Activated CD8-positive, alpha-beta T cell treated with anti-CD3 and anti-CD28 coated beads, Interleukin-2, amount 10 ng/mL, durations not matched to agents 7 days and 5 days (primary cell): ENCODE measurements at regions not wholly inside any gene's neighbourhood (a gene's known extent, or its start where the extent isn't known, plus 50 kb on each side); places are given as distances from the start of the nearest gene placed in this dataset.
"Not testable (repeated sequence)": the region's sequence is repeated elsewhere in the genome, so short reads cannot be mapped to it uniquely, and the experiment has no call there.

Experiments used
- ATAC-seq: fragments of 150-1000 bp; cut with Tn5 transposase; one replicate; pipeline ENCODE4 v1.10.0; 2021; ENCODE audit warnings: moderate library complexity
- CTCF ChIA-PET: fragments of 350-600 bp; sonication (Branson Sonifier 250); formaldehyde crosslinking; loops from one replicate; lab custom pipeline; 2021; ENCODE audit warnings: antibody characterized with exemption; lab: Charles Lee
- POLR2A ChIA-PET: fragments of 350-600 bp; sonication (Branson Sonifier 250); formaldehyde crosslinking; loops from one replicate; lab custom pipeline; 2021; ENCODE audit warnings: antibody characterized with exemption; lab: Charles Lee
- DNase-seq: peaks from one replicate; pipeline ENCODE4 v3.0.0-alpha.2; 2020
- H3K27ac Mint-ChIP-seq: one replicate; pipeline ENCODE4 v1.8.0; 2021; ENCODE audit warnings: mild to moderate bottlenecking, mixed read lengths
- H3K27me3 Mint-ChIP-seq: one replicate; pipeline ENCODE4 v1.8.0; 2021; ENCODE audit warnings: low read depth, mixed read lengths
- H3K36me3 Mint-ChIP-seq: one replicate; pipeline ENCODE4 v1.8.0; 2021; ENCODE audit warnings: low read depth, mixed read lengths
- H3K4me1 Mint-ChIP-seq: one replicate; pipeline ENCODE4 v1.8.0; 2021; ENCODE audit warnings: low read depth, mixed read lengths
- H3K4me3 Mint-ChIP-seq: one replicate; pipeline ENCODE4 v1.8.0; 2021; ENCODE audit warnings: mild to moderate bottlenecking, mixed read lengths
- H3K9me3 Mint-ChIP-seq: one replicate; pipeline ENCODE4 v1.8.0; 2022; ENCODE audit warnings: mixed read lengths; ENCODE audit not compliant: insufficient read depth

- Mint-ChIP-seq H3K4me3 (no peak overlapping the region), H3K27ac (no peak overlapping the region), H3K36me3 (no peaks in the 10 kb centered on the region), H3K9me3 (no peaks in the 10 kb centered on the region), H3K4me1 (no peaks in the 10 kb centered on the region), H3K27me3 (peaks cover 5% of the 10 kb centered on the region)
- DNase-seq = no peak
- POLR2A ChIA-PET = interaction anchor here (1.0 kb wide), 1 partner anchor 9 kb away, joined by 3 read pairs; no protein-coding TSS in a partner anchor
- ATAC-seq = no peak
- CTCF ChIA-PET = no interaction called here
These were observed 227.7 kb upstream of the TMEM260 start for GRCh38 chr14:56351861-56352260.

GRCh38 chr14:56352999-56353398, 226.6 kb upstream of the TMEM260 start:
- DNase-seq = no peak
- Mint-ChIP-seq H3K27ac (no peak overlapping the region), H3K36me3 (no peaks in the 10 kb centered on the region), H3K4me3 (no peak overlapping the region), H3K27me3 (peaks cover 5% of the 10 kb centered on the region), H3K4me1 (no peaks in the 10 kb centered on the region), H3K9me3 (no peaks in the 10 kb centered on the region)
- ATAC-seq = no peak
- ChIA-PET CTCF (no interaction called here), POLR2A (interaction anchor here (1.0 kb wide), 1 partner anchor 10 kb away, joined by 3 read pairs; no protein-coding TSS in a partner anchor)

DNA sequence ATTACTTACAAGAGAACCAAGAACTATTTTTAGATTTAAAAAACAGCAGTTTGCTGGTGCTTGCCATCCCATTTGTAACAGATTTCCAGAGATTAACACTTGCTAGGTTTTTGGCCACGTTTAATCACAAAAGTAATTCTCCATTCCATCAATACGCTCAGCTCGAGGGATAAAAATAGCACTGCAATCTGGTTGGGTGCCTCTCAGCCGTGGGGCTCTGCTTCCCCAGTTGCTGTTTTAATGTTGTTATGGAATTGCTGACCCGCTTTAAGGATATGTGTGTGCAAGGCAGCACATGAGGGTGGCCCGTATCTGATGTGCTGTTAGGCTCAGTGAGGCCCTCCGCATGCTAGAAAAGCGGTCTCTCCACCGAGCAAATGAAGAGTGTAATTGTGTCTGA, 222.2 kb upstream of the TMEM260 start:
- H3K27ac Mint-ChIP-seq = no peak overlapping the region
- CTCF ChIA-PET = interaction anchor here (1.5 to 2.0 kb wide), 2 partner anchors 17 to 24 kb away, joined by 3 to 7 read pairs; no protein-coding TSS in a partner anchor
- peaks cover 7% of the 10 kb centered on the region for H3K27me3 Mint-ChIP-seq
- H3K9me3 Mint-ChIP-seq = no peaks in the 10 kb centered on the region
- H3K36me3 Mint-ChIP-seq = no peaks in the 10 kb centered on the region
- POLR2A ChIA-PET = no interaction called here
- peaks cover 20% of the 10 kb centered on the region for H3K4me1 Mint-ChIP-seq
- no peak for DNase-seq
- ATAC-seq = no peak
- no peak overlapping the region for H3K4me3 Mint-ChIP-seq

DNA sequence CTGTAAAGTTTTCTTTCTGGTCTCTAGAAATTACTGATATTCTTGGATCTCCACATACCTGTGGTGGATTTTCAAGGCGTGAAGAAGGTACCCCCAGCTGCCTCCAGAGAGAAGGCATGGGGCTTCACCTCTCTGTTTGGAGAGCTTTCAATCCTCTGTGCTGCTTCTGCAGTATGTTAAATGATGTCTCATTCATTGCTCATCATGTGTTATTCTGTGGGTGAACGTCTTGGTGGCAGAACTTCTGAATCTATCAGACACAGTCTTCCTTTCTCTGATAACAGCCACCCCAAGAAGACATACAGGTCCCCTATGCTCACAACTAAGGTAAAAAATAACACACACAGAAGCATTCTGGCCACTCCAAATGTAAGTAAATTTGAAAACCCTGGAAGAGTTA, 221.3 kb upstream of the TMEM260 start:
- no peak overlapping the region for H3K4me3 Mint-ChIP-seq
- peaks cover 20% of the 10 kb centered on the region for H3K4me1 Mint-ChIP-seq
- peaks cover 11% of the 10 kb centered on the region for H3K27me3 Mint-ChIP-seq
- ATAC-seq (no peak), DNase-seq (no peak)
- CTCF ChIA-PET = interaction anchor here (1.0 to 2.0 kb wide), 4 partner anchors 14 to 912 kb away, joined by 3 to 7 read pairs (median 4); no protein-coding TSS in a partner anchor
- POLR2A ChIA-PET = no interaction called here
- H3K9me3 Mint-ChIP-seq = no peaks in the 10 kb centered on the region
- no peaks in the 10 kb centered on the region for H3K36me3 Mint-ChIP-seq
- no peak overlapping the region for H3K27ac Mint-ChIP-seq

DNA sequence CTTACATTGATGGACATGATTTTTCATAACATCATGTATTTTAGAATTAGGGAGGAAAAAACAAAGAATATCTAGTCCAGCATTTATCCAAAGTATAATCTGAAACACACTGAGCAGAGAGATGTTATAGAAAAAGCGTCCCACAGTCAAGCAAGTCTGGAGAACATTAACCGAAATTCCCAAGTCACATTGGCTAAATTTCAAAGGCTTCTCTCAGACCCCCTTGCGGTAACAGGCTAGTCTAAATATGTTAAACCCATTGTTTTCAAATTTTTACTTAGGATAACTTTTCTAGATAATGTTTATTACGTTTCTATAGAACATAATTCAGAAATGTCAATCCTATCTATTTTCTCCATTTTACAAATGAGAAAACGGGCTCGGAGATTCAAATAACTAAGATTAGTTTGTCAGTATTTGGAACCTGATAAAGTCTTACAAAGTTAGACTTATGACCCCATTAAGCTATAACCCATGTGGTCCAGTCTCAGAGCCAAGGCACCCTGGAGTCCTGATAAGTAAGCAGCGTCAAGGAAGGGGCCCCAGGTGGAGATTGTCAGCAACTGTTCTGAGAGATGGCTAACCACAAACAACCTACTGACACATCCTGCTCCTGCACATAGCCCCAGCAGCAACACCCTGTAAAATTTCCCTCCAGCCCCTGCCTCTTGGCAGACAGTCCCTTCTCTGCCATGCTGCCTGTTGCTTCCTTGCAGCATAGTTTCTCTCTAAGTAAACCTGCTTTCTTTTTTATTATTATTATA, 220.6 kb upstream of the TMEM260 start:
- no peak overlapping the region for H3K27ac Mint-ChIP-seq
- no peaks in the 10 kb centered on the region for H3K9me3 Mint-ChIP-seq
- ChIA-PET POLR2A (no interaction called here), CTCF (interaction anchor here (1.0 to 2.0 kb wide), 4 partner anchors 13 to 913 kb away, joined by 3 to 7 read pairs (median 4); no protein-coding TSS in a partner anchor)
- DNase-seq (peak; percentile 56), ATAC-seq (peak; percentile 79)
- H3K27me3 Mint-ChIP-seq = peaks cover 13% of the 10 kb centered on the region
- no peaks in the 10 kb centered on the region for H3K36me3 Mint-ChIP-seq
- no peak overlapping the region for H3K4me3 Mint-ChIP-seq
- H3K4me1 Mint-ChIP-seq = peaks cover 20% of the 10 kb centered on the region

DNA sequence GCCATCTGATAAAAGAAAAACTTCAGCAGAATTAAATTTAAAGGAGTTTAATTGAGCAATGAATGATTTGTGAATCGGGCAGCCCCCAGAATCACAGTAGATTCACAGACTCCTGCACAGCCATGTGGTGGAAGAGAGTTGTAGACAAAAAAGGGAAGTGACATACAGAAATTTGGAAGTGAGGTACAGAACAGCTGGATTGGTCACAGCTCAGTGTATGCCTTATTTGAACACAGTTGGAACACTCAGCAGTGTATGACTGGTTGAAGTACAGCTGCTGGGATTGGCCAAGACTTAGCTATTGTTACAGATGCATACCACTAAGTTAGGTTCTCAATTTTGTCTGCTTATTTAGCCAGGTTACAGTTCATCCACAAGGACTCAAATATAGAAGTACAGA, 213.9 kb upstream of the TMEM260 start:
- H3K27me3 Mint-ChIP-seq = peaks cover 17% of the 10 kb centered on the region
- H3K27ac Mint-ChIP-seq, ATAC-seq, H3K4me3 Mint-ChIP-seq, H3K4me1 Mint-ChIP-seq, DNase-seq, POLR2A ChIA-PET, CTCF ChIA-PET, H3K9me3 Mint-ChIP-seq, H3K36me3 Mint-ChIP-seq: not testable (repeated sequence)

GRCh38 chr14:56367416-56367815, 212.2 kb upstream of the TMEM260 start:
- Mint-ChIP-seq H3K27me3 (peaks cover 22% of the 10 kb centered on the region), H3K27ac (no peak overlapping the region), H3K36me3 (no peaks in the 10 kb centered on the region), H3K9me3 (no peaks in the 10 kb centered on the region), H3K4me3 (no peak overlapping the region), H3K4me1 (peaks cover 4% of the 10 kb centered on the region)
- ATAC-seq (no peak), DNase-seq (no peak)
- CTCF ChIA-PET = no interaction called here
- POLR2A ChIA-PET = no interaction called here

DNA sequence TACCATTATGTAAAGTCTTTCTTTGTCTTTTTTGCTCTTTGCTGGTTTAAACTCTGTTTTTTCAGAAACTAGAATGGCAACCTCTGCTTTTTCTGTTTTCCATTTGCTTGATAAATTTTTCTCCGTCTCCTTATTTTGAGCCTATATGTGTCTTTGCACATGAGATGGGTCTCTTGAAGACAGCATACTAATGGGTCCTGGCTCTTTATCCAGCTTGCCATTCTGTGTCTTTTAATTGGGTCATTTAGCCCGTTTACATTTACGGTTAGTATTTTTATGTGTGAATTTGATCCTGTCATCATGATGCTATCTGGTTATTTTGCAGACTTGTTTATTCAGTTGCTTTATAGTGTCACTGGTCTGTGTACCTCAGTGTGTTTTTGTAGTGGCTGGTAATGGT, 207.9 kb upstream of the TMEM260 start:
- ATAC-seq (no peak), DNase-seq (no peak)
- Mint-ChIP-seq H3K9me3 (no peaks in the 10 kb centered on the region), H3K4me1 (no peaks in the 10 kb centered on the region), H3K36me3 (no peaks in the 10 kb centered on the region), H3K27me3 (peaks cover 10% of the 10 kb centered on the region), H3K4me3 (no peak overlapping the region), H3K27ac (no peak overlapping the region)
- ChIA-PET POLR2A (no interaction called here), CTCF (interaction anchor here (1.5 kb wide), 1 partner anchor 13 kb away, joined by 4 read pairs; no protein-coding TSS in a partner anchor)

DNA sequence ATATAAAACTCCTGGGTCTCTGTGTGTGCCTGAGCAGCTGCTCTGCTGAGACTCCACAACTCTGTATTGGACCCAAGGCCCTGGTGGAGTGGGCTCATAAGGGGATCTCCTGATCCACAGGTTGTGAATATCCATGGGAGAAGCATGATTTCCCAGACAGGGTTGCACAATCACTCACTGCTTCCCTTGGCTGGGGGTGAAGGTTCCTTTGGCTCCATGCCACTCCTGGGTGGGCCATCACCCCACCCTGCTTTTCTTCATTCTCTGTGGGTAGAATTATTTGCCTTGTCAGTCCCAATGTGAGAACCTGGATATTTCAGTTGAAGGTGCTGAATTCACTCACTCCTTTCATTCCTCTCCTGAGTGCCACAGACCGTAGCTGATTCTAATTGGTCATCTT, 205.2 kb upstream of the TMEM260 start:
- ATAC-seq = no peak
- Mint-ChIP-seq H3K27ac (no peak overlapping the region), H3K36me3 (no peaks in the 10 kb centered on the region), H3K27me3 (peaks cover 10% of the 10 kb centered on the region), H3K4me3 (no peak overlapping the region), H3K9me3 (no peaks in the 10 kb centered on the region), H3K4me1 (no peaks in the 10 kb centered on the region)
- ChIA-PET CTCF (no interaction called here), POLR2A (no interaction called here)
- DNase-seq = no peak

GRCh38 chr14:56378046-56378445, 201.6 kb upstream of the TMEM260 start:
- POLR2A ChIA-PET = no interaction called here
- H3K9me3 Mint-ChIP-seq = no peaks in the 10 kb centered on the region
- ATAC-seq = no peak
- peaks cover 2% of the 10 kb centered on the region for H3K27me3 Mint-ChIP-seq
- CTCF ChIA-PET = no interaction called here
- no peak overlapping the region for H3K4me3 Mint-ChIP-seq
- no peak overlapping the region for H3K27ac Mint-ChIP-seq
- no peak for DNase-seq
- no peaks in the 10 kb centered on the region for H3K4me1 Mint-ChIP-seq
- no peaks in the 10 kb centered on the region for H3K36me3 Mint-ChIP-seq

GRCh38 chr14:56378475-56378877, 201.1 kb upstream of the TMEM260 start:
- Mint-ChIP-seq H3K4me1 (no peaks in the 10 kb centered on the region), H3K36me3 (no peaks in the 10 kb centered on the region), H3K27ac (no peak overlapping the region), H3K4me3 (no peak overlapping the region), H3K9me3 (no peaks in the 10 kb centered on the region), H3K27me3 (peaks cover 2% of the 10 kb centered on the region)
- ATAC-seq (no peak), DNase-seq (no peak)
- ChIA-PET CTCF (no interaction called here), POLR2A (no interaction called here)

GRCh38 chr14:56379956-56380355, 199.6 kb upstream of the TMEM260 start:
- DNase-seq (no peak), ATAC-seq (no peak)
- CTCF ChIA-PET = no interaction called here
- no peak overlapping the region for H3K4me3 Mint-ChIP-seq
- POLR2A ChIA-PET = no interaction called here
- H3K9me3 Mint-ChIP-seq = peaks cover 4% of the 10 kb centered on the region
- H3K4me1 Mint-ChIP-seq = no peaks in the 10 kb centered on the region
- no peak overlapping the region for H3K27ac Mint-ChIP-seq
- peaks cover 2% of the 10 kb centered on the region for H3K27me3 Mint-ChIP-seq
- no peaks in the 10 kb centered on the region for H3K36me3 Mint-ChIP-seq
